ENCODE measurements at regions not wholly inside any gene's neighbourhood (a gene's known extent, or its start where the extent isn't known, plus 50 kb on each side); places are given as distances from the start of the nearest gene placed in this dataset.

GRCh38 chr2:150034665-150035064 is 447.1 kb upstream of the MMADHC start:
- TF ChIP-seq POLR2A (IDR thresholded peaks at IDR 0.05; ENCODE audit: borderline replicate concordance, extremely low read depth, insufficient read depth, insufficient read length), result no peak
- TF ChIP-seq POLR2AphosphoS5 (IDR thresholded peaks at IDR 0.05; ENCODE audit: low read depth, low read length), result no peak
- no peak for TF ChIP-seq CTCF (IDR thresholded peaks at IDR 0.05 in 2 of 3, conservative IDR thresholded peaks at IDR 0.05 in 1 of 3; ENCODE audit: borderline replicate concordance in 1 of 3, insufficient read depth in 1 of 3, low read depth in 2 of 3, low read length in 2 of 3)
